IPS-20b (cell line): ENCODE measurements at regions not wholly inside any gene's neighbourhood (a gene's known extent, or its start where the extent isn't known, plus 50 kb on each side); places are given as distances from the start of the nearest gene placed in this dataset.
A peak's percentile ranks its signal among the peaks of the same experiment; 100 is the strongest.

Experiments used
- H3K27ac ChIP-seq: one replicate; pipeline ENCODE4 v1.5.1; 2013; ENCODE audit warnings: low read length
- H3K27me3 ChIP-seq: 2 replicates; pipeline ENCODE4 v1.6.1; 2013; ENCODE audit warnings: mild to moderate bottlenecking, low read length, inconsistent platforms; ENCODE audit not compliant: insufficient read depth
- H3K36me3 ChIP-seq: 2 replicates; pipeline ENCODE4 v1.6.1; 2013; ENCODE audit warnings: low read depth, mild to moderate bottlenecking, inconsistent platforms, low read length, moderate library complexity; ENCODE audit not compliant: insufficient read depth
- H3K4me1 ChIP-seq: 2 replicates; pipeline ENCODE4 v1.6.1; 2013; ENCODE audit warnings: mild to moderate bottlenecking, control low read depth, inconsistent platforms, low read length, moderate library complexity; ENCODE audit not compliant: insufficient read depth
- H3K4me3 ChIP-seq: 2 replicates; pipeline ENCODE4 v1.5.1; 2013; ENCODE audit warnings: mild to moderate bottlenecking, low read length, inconsistent platforms
- H3K9ac ChIP-seq: 2 replicates; pipeline ENCODE4 v1.6.1; 2013; ENCODE audit warnings: low read depth, mild to moderate bottlenecking, inconsistent platforms, low read length, moderate library complexity
- H3K9me3 ChIP-seq: 2 replicates; pipeline ENCODE4 v1.6.1; 2013; ENCODE audit warnings: mild to moderate bottlenecking, low read depth, low read length, inconsistent platforms; ENCODE audit not compliant: insufficient read depth

DNA sequence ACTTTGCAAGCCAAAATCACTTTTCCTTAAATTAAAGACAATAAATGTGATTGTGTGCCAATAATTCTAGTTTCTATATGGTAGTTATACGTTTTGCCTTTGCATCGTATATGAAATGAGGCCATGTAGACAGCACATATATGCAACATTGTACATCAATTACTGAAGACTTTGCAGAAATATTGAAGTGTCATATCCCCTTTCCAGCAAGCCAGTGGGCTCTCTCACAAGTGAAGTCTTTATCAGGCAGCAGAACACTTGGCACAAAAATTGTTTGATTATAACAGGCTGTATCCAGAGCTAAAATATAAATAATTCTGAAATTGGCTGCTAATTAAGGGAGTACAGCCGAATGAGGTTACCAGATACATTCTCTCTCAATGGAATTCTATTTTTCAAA lies 588.6 kb upstream of the SEMA3D start:
- Histone ChIP-seq H3K4me1 (no peaks in the 10 kb centered on the region), H3K9me3 (no peaks in the 10 kb centered on the region), H3K4me3 (no peak overlapping the region), H3K9ac (no peak overlapping the region), H3K36me3 (no peaks in the 10 kb centered on the region), H3K27me3 (no peaks in the 10 kb centered on the region; the same call in none of the 2 replicates), H3K27ac (no peak overlapping the region)

DNA sequence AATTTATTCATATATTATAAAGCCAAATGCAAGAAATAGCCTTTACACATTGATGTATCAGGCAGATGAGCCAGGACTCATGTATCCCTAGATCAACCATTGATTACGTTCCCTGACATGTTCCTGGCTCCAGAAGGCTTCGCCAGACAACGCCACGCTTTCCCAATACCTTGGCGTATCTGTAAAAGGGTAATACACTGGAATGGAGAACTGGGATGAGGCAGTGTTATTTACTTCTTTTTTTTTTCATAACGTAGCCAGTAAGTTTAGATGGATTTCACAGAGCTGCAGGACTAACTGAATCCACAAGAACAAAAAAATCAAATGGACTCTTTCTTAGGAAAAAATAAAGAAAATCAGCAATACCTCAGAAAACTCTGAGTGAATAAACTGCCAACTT lies 588.1 kb upstream of the SEMA3D start:
- H3K4me3 ChIP-seq, result no peak overlapping the region
- H3K27me3 ChIP-seq, result no peaks in the 10 kb centered on the region; the same call in none of the 2 replicates
- no peaks in the 10 kb centered on the region for H3K36me3 ChIP-seq
- no peaks in the 10 kb centered on the region for H3K4me1 ChIP-seq
- no peak overlapping the region for H3K27ac ChIP-seq
- H3K9ac ChIP-seq, result no peak overlapping the region
- H3K9me3 ChIP-seq, result no peaks in the 10 kb centered on the region

DNA sequence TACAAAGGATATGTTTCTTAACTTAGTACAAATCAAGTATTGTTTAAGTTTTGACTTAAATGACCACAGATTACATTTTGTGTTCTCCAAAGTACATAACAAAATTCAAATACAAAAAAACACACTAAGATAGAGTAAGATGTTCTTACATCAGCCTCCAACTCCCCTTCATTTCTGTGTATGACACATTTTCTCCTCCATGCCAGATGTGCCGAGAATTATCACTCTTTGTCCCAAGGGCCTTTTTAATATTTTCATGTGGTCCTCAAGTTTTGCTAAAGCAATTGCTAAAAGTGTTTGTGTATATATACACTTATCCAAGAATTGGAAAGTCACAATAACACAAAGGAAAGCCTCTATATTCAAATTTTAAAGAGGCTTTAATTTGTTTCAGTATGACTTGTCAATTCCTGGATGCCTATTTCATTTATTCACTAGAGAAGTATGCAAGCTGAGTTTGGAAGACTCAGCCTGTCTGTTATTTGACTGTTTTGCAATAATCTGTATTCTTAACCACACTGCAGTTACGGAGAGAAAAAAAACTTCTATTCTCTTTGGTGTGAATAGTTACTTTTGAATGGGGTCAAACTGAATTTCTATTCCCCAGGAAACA lies 586.4 kb upstream of the SEMA3D start:
- Histone ChIP-seq H3K4me1 (no peaks in the 10 kb centered on the region), H3K27ac (no peak overlapping the region), H3K27me3 (peaks cover 15% of the 10 kb centered on the region), H3K36me3 (no peaks in the 10 kb centered on the region), H3K4me3 (no peak overlapping the region), H3K9me3 (no peaks in the 10 kb centered on the region), H3K9ac (no peak overlapping the region)

DNA sequence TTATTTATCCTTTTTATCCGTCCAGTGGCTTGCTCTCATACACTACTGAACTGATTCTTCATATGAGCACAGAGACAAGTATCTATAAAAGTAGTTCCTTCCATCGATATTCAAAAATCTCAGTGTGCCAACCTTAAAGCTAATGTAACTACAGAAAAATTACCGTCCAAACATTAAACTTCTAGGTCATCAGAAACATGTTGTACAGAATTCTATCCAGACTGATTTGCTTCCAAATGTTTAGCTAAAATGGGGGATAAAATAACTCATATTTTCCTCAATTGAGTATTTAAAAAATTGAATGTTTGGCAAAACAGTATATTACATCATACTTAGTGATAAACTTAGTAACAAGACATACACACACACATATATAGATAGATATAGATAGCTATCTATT lies 584.7 kb upstream of the SEMA3D start:
- H3K9ac ChIP-seq, result no peak overlapping the region
- H3K27me3 ChIP-seq, result peaks cover 32% of the 10 kb centered on the region

DNA sequence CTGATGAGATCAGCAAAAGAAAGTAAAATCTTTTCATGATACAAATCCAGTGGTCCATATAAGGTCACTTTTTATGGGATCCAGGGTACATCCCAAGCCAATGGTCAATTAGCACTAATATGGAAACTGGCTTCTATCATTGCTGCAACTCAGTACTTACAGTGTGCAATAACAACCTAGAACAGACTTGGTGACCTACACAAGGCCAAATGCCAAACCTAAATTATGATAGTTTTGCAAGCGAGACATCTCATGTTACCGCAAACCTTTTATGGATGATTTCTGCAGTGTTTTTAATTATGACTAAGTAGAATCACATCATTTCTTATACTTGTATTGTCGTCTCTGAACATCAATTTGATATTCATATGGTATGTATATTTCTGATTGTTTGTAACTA lies 583.5 kb upstream of the SEMA3D start:
- Histone ChIP-seq H3K36me3 (no peaks in the 10 kb centered on the region), H3K9me3 (no peaks in the 10 kb centered on the region), H3K27me3 (peaks cover 44% of the 10 kb centered on the region), H3K4me1 (no peaks in the 10 kb centered on the region), H3K4me3 (no peak overlapping the region), H3K9ac (no peak overlapping the region), H3K27ac (no peak overlapping the region)

More for the DNA sequence above, 584.7 kb upstream of the SEMA3D start:
- Histone ChIP-seq H3K4me3 (no peak overlapping the region), H3K36me3 (no peaks in the 10 kb centered on the region), H3K27ac (no peak overlapping the region), H3K9me3 (no peaks in the 10 kb centered on the region), H3K4me1 (no peaks in the 10 kb centered on the region)

DNA sequence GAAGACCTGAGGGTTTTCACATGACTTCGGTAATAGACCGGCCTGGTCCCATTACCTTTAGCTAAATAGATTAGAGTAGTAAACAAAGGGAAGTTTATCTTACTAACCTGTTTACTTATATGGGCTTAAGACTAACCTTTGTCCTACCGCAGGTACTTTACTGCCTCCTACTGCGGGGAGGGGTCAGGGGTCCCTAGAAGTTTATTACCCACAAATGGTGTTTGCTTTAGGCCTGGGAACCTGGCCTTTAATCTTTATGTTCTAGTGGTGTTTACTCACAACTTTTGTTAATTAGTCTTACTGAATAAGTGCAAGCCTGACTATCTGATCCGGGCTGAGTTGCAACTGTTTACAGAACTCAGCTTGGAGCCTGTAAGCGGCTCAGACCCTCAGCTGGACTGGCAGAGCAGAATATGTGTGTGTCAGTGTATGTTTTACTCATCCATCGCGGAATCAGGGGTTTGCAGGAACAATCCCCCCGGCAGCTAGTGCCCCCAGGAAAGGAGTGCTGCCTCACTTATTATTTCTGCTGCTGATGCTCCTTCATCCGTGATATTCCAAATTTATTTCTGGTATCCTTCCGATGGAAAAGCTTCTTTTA lies 578.9 kb upstream of the SEMA3D start:
- Histone ChIP-seq H3K27me3 (peaks cover 84% of the 10 kb centered on the region), H3K27ac (no peak overlapping the region), H3K9ac (no peak overlapping the region), H3K4me1 (no peaks in the 10 kb centered on the region), H3K9me3 (no peaks in the 10 kb centered on the region), H3K36me3 (no peaks in the 10 kb centered on the region), H3K4me3 (no peak overlapping the region)

DNA sequence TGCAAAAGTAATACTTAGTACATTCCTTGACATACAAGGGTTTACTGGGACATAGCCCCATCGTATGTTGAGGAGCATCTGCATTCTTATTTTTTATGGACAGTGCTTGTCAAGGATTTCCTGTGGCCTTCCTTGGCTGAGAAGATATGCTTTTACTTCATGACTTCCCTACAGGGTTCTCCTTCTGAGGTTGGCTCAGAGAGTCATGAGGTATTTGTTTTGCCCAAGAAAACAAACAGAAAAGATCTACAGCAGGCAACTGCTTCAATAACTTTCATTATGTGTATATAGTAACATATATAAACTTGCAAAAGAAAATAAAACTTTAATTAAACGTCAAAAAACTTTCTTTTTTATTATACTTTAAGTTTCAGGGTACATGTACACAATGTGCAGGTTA lies 577.2 kb upstream of the SEMA3D start:
- Histone ChIP-seq H3K27ac (no peak overlapping the region), H3K27me3 (peaks cover 80% of the 10 kb centered on the region)

DNA sequence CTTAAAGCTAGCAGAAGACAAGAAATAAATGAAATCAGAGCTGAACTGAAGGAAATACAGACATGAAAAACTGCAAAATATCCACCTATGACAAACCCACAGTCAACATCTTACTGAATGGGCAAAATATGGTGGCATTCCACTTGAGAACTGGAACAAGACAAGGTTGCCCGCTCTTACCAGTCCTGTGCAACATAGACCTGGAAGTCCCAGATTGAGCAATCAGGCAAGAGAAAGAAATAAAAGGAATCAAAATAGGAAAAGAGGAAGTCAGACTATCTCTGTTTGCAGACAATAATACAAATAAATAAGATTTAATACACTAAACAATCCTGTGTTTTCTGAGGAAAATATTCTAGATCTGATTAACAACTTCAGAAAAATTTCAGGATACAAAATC lies 570.5 kb upstream of the SEMA3D start:
- Histone ChIP-seq H3K4me1 (no peaks in the 10 kb centered on the region), H3K4me3 (no peak overlapping the region), H3K27me3 (peaks cover 16% of the 10 kb centered on the region), H3K9ac (no peak overlapping the region), H3K27ac (no peak overlapping the region), H3K9me3 (no peaks in the 10 kb centered on the region), H3K36me3 (no peaks in the 10 kb centered on the region)

More for the DNA sequence above, 577.2 kb upstream of the SEMA3D start:
- no peaks in the 10 kb centered on the region for H3K4me1 ChIP-seq
- H3K4me3 ChIP-seq, result no peak overlapping the region
- no peaks in the 10 kb centered on the region for H3K9me3 ChIP-seq
- no peaks in the 10 kb centered on the region for H3K36me3 ChIP-seq
- no peak overlapping the region for H3K9ac ChIP-seq

DNA sequence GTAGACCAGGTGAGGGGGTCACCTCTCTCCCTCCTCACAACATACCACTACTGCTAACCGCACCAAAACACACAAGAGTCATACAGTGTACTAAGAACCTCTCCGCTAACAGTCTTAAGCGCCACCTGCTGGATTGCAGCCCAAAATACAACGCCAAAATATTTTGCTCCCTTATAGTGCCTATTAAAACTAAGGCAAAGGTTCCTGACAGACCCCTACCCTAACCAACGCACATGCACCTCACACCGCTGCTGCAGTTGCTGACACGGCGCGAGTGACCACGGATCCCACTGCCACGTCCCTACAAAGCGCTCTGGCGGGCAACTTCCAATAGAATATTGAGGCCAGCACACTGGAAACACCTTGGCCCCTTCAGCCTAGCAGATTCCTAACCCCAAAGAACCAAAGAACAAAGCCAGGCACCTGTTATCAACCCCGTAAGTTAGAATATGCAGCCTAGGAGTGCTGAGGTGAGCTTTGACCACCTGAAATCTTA lies 563.6 kb upstream of the SEMA3D start:
- Histone ChIP-seq H3K9ac (no peak overlapping the region), H3K4me1 (no peaks in the 10 kb centered on the region), H3K4me3 (0 out of 2 replicates have a peak overlapping the region, but pooled peaks have one; percentile 26), H3K36me3 (no peaks in the 10 kb centered on the region), H3K27me3 (peaks cover 5% of the 10 kb centered on the region; the same call in 1 of the 2 replicates), H3K9me3 (peaks cover 4% of the 10 kb centered on the region; the same call in 1 of the 2 replicates), H3K27ac (no peak overlapping the region)

DNA sequence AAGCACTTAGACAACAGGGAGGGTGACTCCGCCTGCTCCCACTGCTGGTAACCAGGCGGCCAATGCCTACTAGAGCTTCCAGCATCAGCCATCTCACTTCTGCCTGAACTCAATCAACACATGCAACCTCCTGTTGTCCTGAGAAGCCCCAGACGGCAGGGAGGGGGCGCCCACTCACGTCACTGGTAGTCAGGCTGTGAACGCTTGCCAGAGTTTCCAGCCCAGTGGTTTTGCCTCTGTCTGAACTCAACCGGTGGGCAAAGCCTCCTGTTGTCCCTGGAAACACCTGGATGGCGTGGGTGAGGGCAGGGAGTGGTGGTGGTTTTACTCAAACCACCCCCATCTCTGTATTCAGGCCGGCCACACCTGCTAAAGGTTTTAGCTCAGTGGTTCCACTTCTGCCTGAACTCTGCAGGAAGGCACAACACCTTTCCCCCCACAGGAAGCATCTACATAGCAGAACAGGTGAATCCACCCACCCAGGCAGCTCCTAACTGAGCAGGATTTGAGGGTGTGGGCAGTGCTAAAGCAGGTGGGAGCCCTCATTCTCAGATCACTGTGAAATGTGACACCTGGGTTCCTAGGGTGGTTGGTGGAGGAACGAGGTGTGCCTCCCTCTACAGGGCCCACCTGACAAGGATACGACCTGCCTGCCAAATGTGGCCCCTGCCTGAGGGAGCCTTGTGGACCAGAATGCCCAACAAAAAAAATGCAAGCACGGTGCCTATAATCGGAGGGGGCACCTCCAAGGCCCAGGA lies 563.0 kb upstream of the SEMA3D start:
- Histone ChIP-seq H3K9ac (no peak overlapping the region), H3K4me1 (no peaks in the 10 kb centered on the region), H3K9me3 (peaks cover 10% of the 10 kb centered on the region), H3K36me3 (no peaks in the 10 kb centered on the region), H3K27me3 (peaks cover 5% of the 10 kb centered on the region; the same call in 1 of the 2 replicates), H3K4me3 (0 out of 2 replicates have a peak overlapping the region, but pooled peaks have one; percentile 26), H3K27ac (no peak overlapping the region)

DNA sequence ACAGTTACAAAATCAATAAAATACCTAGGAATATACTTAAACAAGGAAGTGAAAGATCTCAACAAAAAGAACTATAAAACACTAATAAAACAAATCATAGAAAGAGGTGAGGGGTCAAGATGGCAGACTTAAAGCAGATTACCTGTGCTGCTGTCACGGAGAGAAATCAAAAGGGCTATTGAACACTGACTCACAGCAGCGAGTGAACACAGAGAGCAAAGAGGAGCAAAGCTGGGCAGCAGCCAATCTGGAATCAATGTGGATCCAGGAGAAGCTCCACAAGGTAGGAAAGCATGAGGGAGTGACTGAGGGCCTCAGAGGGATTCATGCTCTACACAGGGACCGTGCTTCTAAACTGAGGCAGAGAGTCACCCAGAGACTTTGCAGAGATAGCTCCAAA lies 562.0 kb upstream of the SEMA3D start:
- Histone ChIP-seq H3K4me3 (no peak overlapping the region), H3K27me3 (peaks cover 5% of the 10 kb centered on the region; the same call in 1 of the 2 replicates), H3K9ac (no peak overlapping the region), H3K9me3 (peaks cover 10% of the 10 kb centered on the region), H3K36me3 (no peaks in the 10 kb centered on the region), H3K27ac (no peak overlapping the region), H3K4me1 (no peaks in the 10 kb centered on the region)
